ENCODE measurements at regions not wholly inside any gene's neighbourhood (a gene's known extent, or its start where the extent isn't known, plus 50 kb on each side); places are given as distances from the start of the nearest gene placed in this dataset.
"Not testable (repeated sequence)": the region's sequence is repeated elsewhere in the genome, so short reads cannot be mapped to it uniquely, and the experiment has no call there.

DNA sequence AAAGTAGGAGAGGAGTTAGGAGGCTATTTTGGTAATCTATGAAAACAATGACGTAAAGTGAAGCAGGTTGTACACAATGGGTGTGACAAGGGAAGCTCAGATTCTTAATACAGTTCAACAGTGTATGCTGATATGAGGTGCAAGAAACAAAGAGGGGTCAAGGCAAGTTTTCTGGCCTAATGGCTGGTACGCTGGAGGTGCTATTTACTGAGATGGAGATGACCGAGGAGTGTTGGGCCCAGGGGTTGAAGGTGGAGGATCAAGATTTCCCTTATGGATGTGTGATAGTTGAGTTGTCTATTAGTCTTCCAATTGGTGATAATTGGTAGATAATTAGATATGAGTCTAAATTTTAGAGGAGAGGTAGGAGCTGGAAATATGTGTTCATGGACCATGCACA is 194.0 kb downstream of the FOXD4L6 start:
- H3K4me3 ChIP-seq (ENCODE audit: low read depth, low read length) = not testable (repeated sequence)

- H3K4me3 ChIP-seq (ENCODE audit: low read depth, low read length) = not testable (repeated sequence)
These were observed 198.1 kb downstream of the FOXD4L6 start for GRCh38 chr9:40930426-40930825.

DNA sequence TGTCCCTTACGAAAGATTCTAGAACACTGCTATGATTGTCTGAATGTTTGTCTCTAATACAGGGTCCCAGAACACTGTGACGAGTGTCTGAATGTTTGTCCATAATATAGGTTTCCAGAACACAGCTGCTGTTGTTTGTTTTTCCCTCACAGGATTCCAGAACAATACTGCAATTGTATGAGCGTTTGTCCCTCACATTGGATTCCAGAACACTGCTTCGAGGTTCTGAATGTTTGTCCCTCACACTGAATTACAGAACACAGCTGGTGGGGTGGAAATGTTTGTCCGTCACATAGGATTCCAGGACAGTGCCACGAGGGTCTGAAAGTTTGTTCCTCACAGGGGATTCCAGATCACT is 199.0 kb downstream of the FOXD4L6 start:
- H3K4me3 ChIP-seq (ENCODE audit: low read depth, low read length) = not testable (repeated sequence)

DNA sequence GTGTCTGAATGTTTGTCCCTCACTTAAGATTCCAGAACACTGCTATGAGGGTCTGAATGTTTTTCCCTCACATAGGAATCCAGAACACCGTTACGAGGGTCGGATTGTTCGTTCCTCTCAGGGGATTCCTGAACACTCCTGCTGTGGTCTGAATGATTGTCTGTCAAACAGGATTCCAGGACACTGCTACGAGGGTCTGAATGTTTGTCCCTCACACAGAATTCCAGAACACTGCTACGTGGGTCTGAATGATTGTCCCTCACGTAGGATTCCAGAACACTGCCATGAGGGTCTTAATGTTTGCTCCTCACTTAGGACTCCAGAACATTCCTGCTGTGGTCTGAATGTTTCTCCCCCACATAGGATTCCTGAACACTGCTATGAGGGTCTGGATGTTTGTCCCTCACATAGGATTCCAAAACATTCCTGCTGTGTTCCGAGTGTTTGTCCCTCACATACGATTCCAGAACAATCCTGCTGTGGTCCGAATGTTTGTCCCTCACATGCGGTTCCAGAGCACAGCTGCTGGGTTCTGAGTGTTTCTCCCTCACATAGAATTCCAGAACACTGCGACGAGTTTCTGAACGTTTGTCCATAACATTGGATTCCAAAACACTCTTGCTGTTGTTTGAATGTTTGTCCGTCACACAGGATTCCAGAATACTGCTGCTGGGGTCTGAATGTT is 199.5 kb downstream of the FOXD4L6 start:
- H3K4me3 ChIP-seq (ENCODE audit: low read depth, low read length) = no peak overlapping the region

GRCh38 chr9:40927851-40928802 is 200.4 kb downstream of the FOXD4L6 start:
- H3K4me3 ChIP-seq (ENCODE audit: low read depth, low read length) = no peak overlapping the region

GRCh38 chr9:40927260-40927631 is 201.2 kb downstream of the FOXD4L6 start:
- H3K4me3 ChIP-seq (ENCODE audit: low read depth, low read length) = no peak overlapping the region

DNA sequence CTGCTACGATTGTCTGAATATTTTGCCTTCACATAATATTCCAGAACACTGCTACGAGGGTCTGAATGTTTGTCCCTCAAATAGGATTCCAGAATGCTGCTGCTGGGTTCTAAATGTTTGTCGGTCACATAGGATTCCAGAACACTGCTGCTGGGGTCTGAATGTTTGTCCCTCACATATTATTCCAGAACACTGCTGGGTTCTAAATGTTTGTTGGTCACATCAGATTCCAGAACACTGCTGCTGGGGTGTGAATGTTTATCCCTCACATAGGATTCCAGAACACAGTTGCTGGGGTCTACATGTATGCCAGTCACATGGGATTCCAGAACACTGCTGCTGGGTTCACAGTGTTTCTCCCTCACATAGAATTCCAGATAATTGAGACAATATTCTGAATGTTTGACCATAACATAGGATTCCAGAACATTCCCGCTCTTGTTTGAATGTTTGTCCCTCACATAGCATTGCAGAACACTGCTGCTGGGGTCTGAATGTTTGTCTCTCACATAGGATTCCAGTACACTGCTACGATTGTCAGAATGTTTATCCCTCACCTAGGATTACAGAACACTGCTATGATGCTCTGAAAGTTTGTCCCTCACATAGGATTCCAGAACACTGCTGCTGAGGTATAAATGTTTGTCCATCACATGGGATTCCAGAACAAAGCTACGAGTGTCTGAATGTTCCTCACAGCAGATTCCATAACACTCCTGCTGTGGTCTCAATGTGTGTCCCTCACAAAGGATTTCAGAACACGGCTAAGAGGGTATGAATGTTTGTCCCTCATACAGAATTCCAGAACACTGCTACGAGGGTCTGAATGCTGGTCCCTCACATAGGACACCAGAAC is 201.8 kb downstream of the FOXD4L6 start:
- no peak overlapping the region for H3K4me3 ChIP-seq (ENCODE audit: low read depth, low read length)

- no peak overlapping the region for H3K4me3 ChIP-seq (ENCODE audit: low read depth, low read length)
These were observed 203.3 kb downstream of the FOXD4L6 start for GRCh38 chr9:40925149-40925548.

GRCh38 chr9:40916399-40916783 is 212.1 kb downstream of the FOXD4L6 start:
- H3K4me3 ChIP-seq (ENCODE audit: low read depth, low read length) = not testable (repeated sequence)

DNA sequence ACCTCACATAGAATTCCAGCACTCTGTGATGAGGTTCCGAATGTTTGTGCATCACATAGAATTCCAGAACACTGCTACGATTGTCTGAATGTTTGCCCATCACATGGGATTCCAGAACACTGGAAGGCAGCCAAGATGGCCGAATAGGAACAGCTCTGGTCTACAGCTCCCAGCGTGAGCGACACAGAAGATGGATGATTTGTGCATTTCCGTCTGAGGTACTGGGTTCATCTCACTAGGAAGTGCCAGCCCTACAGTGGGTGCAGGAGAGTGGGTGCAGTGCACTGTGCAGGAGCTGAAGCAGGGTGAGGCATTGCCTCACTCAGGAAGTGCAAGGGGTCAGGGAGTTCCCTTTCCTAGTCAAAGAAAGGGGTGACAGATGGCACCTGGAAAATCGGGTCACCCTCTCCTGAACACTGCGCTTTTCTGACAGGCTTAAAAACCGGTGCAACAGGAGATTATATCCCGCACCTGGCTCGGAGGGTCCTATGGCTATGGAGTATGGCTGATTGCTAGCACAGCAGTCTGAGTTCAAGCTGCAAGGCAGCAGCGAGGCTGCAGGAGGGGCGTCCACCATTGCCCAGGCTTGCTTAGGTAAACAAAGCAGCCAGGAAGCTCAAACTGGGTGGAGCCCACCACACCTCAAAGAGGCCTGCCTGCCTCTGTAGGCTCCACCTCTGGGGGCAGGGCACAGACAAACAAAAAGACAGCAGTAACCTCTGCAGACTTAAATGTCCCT is 212.7 kb downstream of the FOXD4L6 start:
- not testable (repeated sequence) for H3K4me3 ChIP-seq (ENCODE audit: low read depth, low read length)

DNA sequence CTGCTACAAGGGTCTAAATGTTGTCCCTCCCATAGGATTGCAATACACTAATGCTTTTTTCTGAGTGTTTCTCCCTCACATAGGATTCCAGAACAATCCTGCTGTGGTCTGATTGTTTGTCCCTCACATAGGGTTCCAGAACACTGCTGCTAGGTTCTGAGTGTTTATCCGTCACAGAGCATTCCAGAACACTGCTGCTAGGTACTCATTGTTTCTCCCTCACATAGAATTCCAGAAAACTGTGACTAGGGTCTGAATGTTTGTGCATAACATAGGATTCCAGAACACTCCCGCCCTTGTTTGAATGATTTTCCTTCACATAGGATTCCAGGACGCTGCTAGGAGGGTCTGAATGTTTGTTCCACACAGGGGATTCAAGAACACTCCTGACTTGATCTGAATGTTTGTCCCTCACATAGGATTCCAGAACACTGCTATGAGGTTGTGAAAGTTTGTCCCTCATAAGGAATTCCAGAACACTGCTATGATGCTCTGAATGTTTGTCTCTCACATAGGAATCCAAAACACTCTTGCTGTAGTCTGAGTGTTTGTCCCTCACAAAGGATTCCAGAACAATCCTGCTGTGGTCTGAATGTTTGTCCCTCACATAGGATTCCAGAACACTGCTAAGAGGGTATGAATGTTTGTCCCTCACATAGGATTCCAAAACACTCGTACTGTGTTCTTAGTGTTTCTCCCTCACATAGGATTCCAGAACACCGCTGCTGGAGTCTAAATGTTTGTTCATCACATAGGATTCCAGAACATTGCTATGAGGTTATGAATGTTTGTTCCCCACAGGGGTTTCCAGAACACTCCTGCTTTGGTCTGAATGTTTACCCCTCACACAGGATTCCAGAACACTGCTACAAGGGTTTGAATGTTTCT is 213.5 kb downstream of the FOXD4L6 start:
- no peak overlapping the region for H3K4me3 ChIP-seq (ENCODE audit: low read depth, low read length)

DNA sequence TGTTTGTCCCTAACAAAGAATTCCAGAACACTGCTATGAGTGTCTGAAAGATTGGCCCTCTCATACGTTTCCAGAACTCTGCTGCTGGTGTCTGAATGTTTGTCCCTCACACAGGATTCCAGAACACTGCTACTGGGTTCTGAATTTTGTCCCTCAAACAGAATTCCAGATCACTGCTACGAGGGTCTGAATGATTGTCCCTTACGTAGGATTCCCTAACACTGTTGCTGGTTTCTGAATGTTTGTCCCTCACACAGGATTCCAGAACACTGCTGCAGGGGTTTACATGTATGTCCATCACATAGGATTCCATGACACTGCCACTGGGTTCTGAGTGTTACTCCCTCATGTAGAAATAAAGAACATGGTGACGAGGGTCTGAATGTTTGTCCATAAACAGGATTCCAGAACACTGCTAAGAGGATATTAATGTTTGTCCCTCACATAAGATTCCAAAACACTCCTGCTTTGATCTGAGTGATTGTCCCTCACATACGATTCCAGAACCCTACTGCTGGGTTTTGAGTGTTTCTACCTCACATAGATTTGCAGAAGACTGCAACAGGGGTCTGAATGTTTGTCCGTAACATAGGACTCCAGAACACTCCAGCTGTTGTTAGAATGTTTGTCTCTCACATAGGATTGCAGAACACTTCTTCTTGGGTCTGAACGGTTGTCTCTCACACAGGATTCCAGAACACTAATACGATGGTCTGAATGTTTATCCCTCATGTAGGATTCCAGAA is 214.4 kb downstream of the FOXD4L6 start:
- H3K4me3 ChIP-seq (ENCODE audit: low read depth, low read length) = no peak overlapping the region

DNA sequence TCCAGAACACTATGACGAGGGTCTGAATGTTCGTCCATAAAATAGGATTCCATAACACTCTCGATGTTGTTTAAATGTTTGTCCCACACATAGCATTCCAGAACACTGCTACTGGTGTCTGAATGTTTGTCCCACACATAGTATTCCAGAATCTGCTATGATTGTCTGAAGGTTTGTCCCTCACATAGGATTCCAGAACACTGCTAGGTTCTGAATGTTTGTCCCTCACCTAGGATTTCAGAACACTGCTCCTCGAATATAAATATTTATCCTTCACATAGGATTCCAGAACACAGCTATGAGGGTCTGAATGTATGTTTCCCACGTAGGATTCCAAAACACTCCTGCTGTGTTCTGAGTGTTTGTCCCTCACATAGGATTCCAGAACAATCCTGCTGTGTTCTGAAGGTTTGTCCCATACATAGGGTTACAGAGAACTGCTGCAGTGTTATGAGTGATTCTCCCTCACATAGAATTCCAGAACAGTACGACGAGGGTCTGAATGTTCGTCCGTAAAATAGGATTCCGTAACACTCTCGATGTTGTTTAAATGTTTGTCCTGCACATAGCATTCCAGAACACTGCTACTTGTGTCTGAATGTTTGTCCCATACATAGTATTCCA is 215.3 kb downstream of the FOXD4L6 start:
- H3K4me3 ChIP-seq (ENCODE audit: low read depth, low read length) = no peak overlapping the region

GRCh38 chr9:40912679-40913078 is 215.8 kb downstream of the FOXD4L6 start:
- H3K4me3 ChIP-seq (ENCODE audit: low read depth, low read length) = not testable (repeated sequence)

DNA sequence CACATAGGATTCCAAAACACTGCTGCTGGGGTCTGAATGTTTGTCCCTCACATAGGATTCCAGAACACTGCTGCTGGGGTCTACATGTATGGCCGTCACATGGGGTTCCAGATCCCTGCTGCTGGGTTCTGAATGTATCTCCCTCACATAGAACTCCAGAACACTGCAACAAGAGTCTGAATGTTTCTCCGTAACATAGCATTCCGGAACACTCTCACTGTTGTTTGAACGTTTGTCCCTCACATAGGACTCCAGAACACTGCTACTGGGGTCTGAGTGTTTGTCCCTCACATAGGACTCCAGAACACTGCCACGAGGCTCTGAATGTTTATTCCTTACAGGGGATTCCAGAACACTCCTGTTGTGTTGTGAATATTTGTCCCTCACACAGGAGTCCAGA is 216.8 kb downstream of the FOXD4L6 start:
- H3K4me3 ChIP-seq (ENCODE audit: low read depth, low read length) = no peak overlapping the region

GRCh38 chr9:40910995-40911394 is 217.5 kb downstream of the FOXD4L6 start:
- not testable (repeated sequence) for H3K4me3 ChIP-seq (ENCODE audit: low read depth, low read length)

DNA sequence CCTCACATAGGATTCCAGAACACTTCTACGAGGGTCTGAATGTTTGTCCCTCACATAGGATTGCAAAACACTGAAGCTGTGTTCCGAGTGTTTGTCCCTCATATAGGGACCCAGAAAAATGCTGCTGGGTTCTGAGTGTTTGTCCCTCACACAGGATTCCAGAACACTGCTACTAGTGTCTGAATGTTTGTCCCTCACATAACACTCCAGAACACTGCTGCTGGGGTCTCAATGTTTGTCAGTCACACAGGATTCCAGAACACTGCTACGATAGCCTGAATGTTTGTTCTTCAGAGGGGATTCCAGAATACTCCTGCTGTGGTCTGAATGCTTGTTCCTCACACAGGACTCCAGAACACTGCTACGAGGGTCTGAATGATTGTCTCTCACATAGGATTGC is 218.7 kb downstream of the FOXD4L6 start:
- no peak overlapping the region for H3K4me3 ChIP-seq (ENCODE audit: low read depth, low read length)

DNA sequence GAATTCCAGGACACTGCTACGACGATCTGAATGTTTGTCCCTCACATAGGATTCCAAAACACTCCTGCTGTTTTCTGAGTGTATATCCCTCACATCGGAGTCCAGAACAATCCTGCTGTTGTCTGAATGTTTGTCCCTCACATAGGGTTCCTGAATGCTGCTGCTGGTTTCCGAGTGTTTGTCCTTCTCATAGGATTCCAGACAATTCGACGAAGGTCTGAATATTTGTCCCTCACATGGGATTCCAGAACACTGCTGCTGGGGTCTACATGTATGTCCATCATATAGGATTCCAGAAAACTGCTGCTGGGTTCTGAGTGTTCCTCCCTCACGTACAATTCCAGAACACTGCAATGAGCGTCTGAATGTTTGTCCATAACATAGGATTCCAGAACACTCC is 219.4 kb downstream of the FOXD4L6 start:
- not testable (repeated sequence) for H3K4me3 ChIP-seq (ENCODE audit: low read depth, low read length)
